Femur (tissue), 1 donor: ENCODE measurements at regions not wholly inside any gene's neighbourhood (a gene's known extent, or its start where the extent isn't known, plus 50 kb on each side); places are given as distances from the start of the nearest gene placed in this dataset.
"Not testable (repeated sequence)": the region's sequence is repeated elsewhere in the genome, so short reads cannot be mapped to it uniquely, and the experiment has no call there.

Experiments
- DNase-seq: peaks from one replicate; pipeline ENCODE4 v3.0.0-alpha.2; 2017

- DNase-seq = no peak
Measured at GRCh38 chr10:130352291-130352645, 216.1 kb downstream of the GLRX3 start.

DNA sequence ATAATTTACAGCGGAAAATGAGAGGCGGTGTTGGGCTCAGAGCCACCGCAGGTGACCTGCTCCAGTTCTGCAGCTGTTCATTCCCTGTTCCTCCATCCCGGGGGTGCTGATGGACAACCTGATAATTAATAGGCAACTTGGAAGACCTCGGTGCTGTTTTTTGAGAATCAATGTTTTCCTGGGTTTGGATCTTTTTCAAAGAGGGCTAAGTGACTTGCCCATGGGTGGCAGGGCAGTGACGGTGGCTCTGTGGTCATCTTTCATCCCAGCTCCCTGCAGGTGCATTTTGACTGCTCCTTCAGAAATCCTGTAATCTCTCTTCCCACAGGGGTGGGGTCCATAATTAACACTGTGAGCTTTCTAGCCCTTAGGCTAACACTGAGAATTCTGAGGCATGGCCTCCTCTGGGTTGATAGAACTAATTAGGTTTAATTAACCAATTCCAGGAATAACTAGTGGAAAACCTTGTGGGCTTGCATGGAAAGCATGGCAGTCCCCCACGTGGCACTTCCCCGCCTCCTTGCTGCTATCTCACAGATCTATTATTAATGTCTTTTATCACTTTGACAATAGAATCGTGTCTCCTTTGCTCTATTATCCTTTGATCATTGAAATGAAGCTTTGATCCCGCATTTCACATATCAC is 217.9 kb downstream of the GLRX3 start:
- DNase-seq = no peak

GRCh38 chr10:130354573-130354954 is 218.4 kb downstream of the GLRX3 start:
- DNase-seq = no peak

- no peak for DNase-seq
Measured at GRCh38 chr10:130354976-130355795, 219.0 kb downstream of the GLRX3 start.

- DNase-seq = not testable (repeated sequence)
Measured at GRCh38 chr10:130356429-130356828, 220.2 kb downstream of the GLRX3 start.

GRCh38 chr10:130357226-130357625 is 221.0 kb downstream of the GLRX3 start:
- DNase-seq = no peak

- DNase-seq = no peak
Measured at GRCh38 chr10:130357951-130358350, 221.8 kb downstream of the GLRX3 start.

- no peak for DNase-seq
Measured at GRCh38 chr10:130358981-130359650, 222.9 kb downstream of the GLRX3 start.

DNA sequence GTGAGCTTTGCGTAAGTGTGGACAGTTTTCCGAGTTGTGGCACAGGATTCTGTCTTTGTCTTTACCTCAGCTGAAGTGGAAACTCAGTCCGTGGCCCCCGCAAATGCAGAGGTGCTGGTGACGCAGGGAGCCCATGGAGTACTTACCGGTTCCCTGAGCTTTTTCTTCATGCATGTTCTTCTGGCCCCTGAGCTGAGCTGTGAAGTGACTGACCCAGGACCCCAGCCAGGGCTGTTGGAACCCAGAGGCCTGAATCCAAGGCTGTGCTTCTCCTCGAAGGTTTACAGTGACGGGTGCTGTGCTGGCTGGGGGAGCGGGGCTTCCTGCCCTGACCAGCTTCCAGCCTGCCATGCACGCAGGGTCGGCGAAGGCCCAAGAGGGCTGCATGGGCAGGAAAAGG is 223.5 kb downstream of the GLRX3 start:
- DNase-seq = no peak

GRCh38 chr10:130360826-130361311 is 224.7 kb downstream of the GLRX3 start:
- DNase-seq = no peak

- DNase-seq = no peak
Measured at GRCh38 chr10:130361351-130362105, 225.3 kb downstream of the GLRX3 start.

GRCh38 chr10:130362308-130362761 is 226.1 kb downstream of the GLRX3 start:
- no peak for DNase-seq

DNA sequence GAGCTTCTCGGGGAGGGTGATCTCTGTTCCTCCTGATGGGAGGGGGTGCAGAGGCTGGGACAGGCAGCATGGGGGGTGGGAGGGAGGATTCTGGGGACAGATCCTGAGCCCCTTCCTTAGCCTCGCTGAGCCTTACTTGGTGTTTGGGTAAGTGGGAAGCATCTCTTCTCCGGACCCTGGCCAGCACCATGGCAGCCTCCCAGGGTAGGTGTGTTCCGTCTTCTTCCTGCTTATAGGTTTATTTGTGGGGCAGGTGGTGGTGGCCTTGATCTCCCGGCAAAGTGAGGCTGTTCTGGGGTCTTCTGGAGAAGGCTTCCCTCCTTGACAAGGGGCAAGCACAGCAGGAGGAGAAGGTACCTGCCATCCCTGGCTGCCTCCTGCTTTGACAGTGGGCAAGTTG is 226.9 kb downstream of the GLRX3 start:
- no peak for DNase-seq

DNA sequence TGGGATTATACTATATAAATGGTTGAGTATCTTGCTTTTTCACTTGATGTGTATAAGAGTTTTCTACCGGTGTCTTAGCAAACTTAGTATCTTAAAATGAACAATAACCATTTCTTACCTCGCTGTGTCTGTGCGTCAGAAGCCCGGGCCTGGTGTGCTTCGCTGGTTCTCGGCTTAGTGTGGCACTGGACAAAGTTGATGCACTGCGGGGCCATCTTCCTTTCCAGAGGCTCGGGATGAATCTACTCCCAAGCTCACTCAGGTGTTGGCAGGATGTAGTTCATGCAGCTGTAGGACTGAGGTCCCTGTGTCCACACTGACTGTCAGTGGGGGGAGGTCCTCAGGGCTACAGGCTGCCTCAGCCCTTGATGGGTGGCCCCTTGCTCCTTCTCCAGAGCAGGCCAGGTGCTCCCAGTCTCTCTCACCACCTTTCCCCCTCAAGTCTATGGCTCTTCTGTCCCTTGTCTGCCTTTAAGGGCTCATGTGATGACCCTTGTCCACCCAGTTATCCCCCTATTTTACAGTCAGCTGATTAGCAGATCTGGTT is 227.8 kb downstream of the GLRX3 start:
- no peak for DNase-seq

- DNase-seq = no peak
Measured at GRCh38 chr10:130364631-130365411, 228.6 kb downstream of the GLRX3 start.

DNA sequence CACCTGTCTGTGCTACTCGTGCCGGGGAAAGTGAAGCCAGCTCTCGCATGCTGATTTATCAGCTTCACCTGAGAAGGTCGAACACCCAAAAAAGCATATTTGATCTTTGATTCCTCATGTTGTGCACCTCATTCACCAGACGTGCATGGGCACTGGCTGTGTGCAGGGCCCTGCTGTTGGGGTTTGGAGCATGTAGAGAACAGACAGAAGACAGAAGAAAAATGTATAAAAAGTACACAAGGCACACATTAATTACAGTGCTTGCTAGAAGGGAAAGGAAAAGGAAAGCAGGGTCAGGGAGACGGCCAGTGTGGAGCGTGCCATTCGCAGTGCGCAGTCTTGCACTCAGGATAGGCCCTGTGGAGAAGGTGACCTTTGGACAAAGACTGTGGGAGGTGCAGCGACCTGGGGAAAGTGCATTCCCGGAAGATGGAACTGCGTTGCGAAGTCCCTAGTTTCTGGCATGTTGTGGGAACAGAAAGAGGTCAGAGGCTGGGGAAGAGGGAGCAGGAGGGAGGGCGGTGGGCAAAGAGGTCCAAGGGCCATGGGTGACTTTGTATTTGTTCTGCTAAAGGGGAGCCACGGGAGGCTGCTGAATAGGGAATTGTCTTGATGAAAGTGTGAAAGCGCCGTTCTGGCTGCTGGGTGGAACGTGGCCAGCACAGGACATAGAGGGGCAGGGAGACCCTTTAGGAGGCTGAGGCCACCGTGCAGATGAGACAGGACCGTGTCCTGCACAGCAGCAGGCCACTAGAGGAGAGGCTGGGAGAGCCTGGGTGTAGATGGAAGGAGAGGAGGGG is 232.8 kb downstream of the GLRX3 start:
- DNase-seq = no peak

- DNase-seq = no peak
Measured at GRCh38 chr10:130369645-130370381, 233.6 kb downstream of the GLRX3 start.

DNA sequence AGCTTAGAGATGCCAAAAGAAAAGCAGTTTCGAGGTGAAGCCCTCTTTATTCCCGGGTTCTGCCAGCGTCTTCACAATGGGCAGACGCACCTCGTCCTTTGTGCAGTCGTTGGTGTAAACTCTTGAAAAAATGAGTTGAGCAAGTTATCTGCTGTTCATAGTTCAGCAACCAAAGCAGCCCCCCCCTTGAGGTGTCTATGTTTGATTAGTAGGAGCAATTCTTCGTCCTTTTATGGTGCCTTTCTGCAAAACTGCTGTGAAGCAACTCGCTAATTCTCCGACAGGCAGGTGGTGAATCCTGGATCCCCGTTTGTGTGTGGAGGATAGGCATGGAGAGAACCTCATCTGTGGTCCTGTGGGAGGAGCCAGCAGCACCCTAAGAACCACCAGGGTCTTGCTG is 234.5 kb downstream of the GLRX3 start:
- no peak for DNase-seq

DNA sequence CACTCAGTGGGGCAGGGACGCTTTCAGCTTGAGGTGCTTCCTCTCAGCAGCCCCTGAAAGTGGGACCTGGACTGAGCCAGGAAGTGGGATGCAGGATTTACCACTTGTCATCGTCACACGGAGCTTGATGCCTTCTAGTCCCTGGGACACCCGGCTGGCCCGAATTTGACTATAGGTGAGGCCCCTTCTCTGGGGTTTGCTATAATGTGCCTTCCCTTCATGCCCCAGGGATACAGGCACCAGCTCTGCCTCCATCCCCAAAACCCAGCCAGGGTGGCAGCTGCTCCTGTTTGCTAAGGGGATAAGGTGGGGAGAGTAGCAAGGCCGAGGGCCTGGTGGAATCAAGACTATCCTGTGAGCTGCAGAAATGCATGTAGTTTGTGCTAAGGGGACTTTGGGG is 235.0 kb downstream of the GLRX3 start:
- DNase-seq = no peak

DNA sequence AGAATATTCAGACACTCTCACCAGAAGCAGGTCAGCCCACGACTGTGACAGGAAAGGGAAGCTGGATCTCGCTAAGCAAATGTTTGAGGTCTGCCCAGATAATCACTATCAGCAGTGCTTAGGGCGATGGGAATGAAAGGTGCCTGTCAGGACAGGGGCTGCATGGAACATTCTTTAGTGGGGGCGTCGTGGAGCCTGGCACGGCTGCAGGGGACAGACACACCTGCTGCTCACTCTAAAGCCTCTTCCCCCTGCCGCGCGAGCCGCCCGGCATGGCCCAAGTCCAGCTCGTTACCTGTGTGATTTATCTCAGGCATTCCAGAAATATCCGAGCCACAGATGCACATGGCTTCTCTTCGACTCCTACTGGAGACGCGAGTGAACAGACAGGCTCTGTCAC is 235.5 kb downstream of the GLRX3 start:
- DNase-seq = no peak
